Esophagus squamous epithelium (tissue), 4 donors: ENCODE measurements at regions not wholly inside any gene's neighbourhood (a gene's known extent, or its start where the extent isn't known, plus 50 kb on each side); places are given as distances from the start of the nearest gene placed in this dataset.

Experiments used
- CTCF ChIP-seq, 6 experiments: fragments of 450-650 bp in 4 of 6; fragments of 200-600 bp in 2 of 6; sonication (generic) in 2 of 6; IDR thresholded peaks; one replicate each; pipeline ENCODE4 v1.5.1; 2016 to 2019; ENCODE audit warnings: antibody characterized with exemption in 6 of 6, mild to moderate bottlenecking in 4 of 6, moderate library complexity in 4 of 6
- POLR2A ChIP-seq, 4 donors: fragments of 450-650 bp; IDR thresholded peaks; one replicate each; pipeline ENCODE4 v1.6.1; 2017; ENCODE audit warnings: antibody characterized with exemption in 4 of 4, mild to moderate bottlenecking in 4 of 4, moderate library complexity in 3 of 4

DNA sequence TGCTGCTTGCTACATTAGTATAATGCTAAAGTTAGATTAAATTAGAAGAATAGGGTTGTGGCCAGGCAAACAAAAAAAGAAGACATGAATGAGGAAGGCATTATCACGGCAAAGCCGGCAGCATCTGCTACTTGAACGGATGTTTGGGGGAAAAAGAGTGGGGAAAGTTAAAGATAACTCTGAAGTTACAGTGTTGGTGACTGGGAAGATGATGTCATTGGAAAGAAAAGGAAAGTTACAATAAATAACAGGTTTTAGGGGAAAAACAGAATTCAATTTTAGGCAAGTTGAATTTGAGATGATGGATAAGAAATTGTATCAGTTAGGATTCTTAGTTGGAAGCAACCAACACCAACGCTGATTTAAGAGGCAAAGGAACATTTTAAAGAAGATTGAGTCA lies 74.2 kb upstream of the NRN1 start:
- no peak for TF ChIP-seq POLR2A (IDR thresholded peaks at IDR 0.05)
- no peak for TF ChIP-seq CTCF (IDR thresholded peaks at IDR 0.05)
